ENCODE measurements at regions not wholly inside any gene's neighbourhood (a gene's known extent, or its start where the extent isn't known, plus 50 kb on each side); places are given as distances from the start of the nearest gene placed in this dataset.

DNA sequence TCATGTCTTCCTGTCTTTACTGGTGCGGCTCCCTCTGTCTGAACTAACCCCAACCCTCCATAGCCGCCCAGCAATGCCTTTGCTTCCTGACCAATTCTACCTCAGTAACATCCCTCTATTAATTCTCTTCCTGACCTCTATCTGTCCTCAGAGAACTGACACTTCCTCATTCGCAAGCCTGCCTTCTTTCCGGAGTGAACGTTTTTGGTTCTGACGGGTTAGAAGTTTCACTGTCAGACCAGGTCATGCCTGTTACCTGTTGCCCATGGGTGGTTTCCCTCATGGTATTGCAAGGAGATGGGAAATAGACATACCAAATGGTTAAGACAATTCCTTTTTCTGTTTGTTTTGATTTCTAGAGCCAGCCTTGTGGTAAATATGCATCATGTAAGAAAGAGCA is 453.4 kb upstream of the SLC14A2 start:
- TF ChIP-seq POLR2A (IDR thresholded peaks at IDR 0.05) (no peak), POLR2AphosphoS5 (IDR thresholded peaks at IDR 0.05) (no peak)

Measured in transverse colon (tissue), 3 donors.